NCI-H524 (cell line): ENCODE measurements at regions not wholly inside any gene's neighbourhood (a gene's known extent, or its start where the extent isn't known, plus 50 kb on each side); places are given as distances from the start of the nearest gene placed in this dataset.

Source experiments
- DNase-seq, 2 experiments: peaks; one replicate each; lab custom pipeline; 2025; lab: John Stamatoyannopoulos, UW

DNA sequence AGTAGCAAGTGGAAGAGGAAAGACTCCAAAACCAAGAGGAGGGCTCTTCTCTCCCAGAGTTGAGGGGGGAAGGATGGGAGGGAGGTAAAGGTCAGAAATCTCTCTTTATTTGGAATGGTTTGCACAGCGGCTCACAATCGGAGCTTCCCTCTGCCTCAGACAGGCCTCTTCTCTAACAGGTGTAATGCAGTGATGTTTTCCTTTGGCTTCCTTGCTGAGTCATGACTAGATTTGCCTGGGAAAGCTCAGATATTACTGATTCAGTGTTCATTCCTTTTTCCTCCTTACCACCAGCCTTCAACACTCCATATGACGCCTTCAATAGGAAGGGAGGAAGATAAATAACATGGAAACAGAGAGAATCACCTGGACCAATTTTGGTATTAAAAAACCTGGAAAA is 136.6 kb downstream of the RNF152 start:
- no peak for DNase-seq

DNA sequence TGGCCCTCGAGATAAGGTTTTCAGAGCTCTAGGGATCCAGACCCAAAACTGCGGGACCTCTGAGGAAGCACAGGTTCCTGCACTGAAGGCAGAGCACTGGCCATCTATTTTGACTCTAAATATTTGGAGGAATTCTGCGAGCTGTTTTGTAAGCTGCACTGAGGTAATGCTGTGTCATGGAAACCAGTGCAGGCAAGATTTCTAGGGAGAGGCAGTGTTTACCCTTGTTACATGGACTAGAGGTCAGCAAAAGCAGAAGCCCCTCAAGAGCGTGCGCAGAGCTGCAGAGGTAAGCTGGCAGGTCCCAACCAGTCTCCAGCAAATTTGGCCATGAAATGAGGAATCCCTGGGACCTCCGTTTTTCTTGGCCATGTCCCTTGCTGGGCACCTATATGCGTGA is 137.3 kb downstream of the RNF152 start:
- DNase-seq = no peak

DNA sequence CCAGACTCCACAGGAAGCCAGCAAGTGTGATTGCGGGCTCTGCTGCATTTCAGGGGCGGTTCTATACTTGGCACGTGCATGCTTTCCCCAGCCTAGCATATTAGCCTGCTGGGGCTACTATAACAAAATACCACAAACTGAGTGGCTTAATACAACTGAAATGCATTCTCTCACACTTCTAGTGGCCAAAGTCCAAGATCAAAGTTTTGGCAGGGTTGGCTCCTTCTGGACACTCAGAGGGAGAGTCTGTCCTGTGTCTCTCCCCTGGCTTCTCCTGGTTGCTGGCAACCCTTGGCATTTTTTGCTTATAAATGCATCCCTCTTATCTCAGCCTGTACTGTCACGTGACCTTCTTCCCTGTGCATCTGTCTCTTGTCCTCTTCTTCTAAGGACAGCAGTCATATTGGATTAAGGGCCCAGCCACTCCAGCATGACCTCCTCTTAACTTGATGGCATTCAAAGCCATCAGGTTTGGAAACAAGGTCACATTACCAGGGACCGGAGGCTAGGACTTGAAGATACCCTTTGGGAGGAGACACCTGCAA is 138.7 kb downstream of the RNF152 start:
- no peak for DNase-seq

DNA sequence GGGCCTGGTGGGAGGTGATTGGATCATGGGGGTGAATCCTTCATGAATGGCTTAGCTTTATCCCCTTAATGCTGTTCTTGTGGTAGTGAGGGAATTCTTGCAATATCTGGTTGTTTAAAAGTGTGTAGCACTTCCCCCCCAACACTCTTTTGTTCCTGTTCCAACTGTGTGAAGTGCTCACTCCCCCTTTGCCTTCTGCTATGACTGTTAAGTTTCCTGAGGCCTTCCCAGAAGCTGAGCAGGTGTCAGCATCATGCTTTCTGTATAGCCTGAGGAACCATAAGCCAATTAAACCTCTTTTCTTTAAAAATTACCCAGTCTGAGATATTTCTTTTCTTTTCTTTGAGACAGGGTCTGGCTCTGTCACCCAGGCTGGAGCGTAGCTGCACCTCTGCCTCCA is 139.4 kb downstream of the RNF152 start:
- DNase-seq = no peak

DNA sequence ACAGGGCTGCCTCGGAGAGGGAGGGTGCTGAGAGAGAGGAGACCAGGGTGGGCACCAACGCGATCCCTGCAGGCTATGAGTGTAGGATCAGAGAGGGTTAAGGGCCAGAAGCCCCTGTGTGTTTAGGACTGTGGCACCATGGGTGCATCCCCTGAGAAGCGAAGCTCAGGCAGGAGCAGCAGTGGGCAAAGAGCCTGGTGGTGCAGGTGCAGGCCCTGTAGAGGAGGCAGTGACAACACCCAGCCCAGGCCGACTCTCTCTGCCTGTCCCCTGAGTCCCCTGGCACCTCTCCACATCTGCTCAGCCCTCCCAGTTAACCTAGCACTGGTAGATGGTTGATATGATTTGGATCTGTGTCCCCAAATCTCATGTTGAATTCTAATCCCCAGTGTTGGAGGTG is 139.8 kb downstream of the RNF152 start:
- no peak for DNase-seq

DNA sequence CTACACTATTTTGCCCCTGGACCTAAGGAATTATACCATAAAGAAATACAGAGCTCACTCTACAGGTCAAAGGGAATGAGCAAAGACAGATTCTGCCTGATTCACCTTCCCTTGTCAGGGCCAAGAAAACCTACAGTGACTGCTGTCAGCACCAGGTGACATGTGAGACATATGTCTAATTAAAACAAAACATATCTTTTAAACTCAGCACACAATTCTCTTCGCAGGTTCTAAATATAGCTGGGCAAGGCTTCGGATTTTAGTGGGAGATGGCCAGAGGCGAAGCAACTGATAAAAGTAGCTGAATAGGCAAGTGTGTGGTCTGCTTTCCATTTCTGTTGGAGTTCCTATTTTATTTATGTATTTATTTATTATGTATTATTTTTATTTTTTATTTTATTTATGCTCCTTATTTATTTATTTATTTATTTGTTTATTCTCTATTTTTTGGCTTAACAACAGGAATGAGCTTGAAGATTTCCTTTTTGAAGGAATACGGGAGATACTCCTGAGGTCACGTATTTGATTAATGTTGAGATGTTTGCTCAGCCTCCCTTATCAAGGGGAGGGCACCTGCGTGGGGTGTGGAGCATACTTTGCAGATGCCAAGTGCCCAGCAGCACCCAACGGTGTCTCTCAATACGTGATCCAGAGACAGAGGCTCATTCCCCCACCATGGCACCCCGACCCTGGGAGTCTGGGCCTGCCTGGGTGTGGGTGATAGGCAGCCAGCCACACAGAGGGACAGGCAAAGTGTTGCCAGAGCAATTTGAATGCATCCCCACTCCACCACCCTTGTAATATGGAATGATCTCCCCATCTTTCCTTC is 141.8 kb downstream of the RNF152 start:
- DNase-seq = no peak

DNA sequence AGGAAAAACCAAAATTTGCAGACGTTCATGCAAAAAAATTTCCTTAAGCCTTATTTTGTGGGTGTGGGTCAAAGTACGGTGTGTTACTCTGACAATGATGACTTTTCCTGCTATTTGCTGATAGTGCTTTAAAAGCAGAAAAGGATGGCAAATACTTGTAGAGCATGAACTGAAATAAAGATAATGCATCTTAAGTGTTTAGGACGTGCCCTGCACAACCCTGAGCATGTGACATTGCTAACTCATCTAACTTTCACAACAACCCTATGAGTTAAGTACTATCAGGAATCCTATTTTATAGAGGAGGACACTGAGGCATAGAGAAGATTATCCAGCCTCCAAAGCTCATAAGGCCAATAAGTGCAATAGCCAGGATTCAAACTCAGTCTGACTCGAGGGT is 143.3 kb downstream of the RNF152 start:
- DNase-seq = no peak

DNA sequence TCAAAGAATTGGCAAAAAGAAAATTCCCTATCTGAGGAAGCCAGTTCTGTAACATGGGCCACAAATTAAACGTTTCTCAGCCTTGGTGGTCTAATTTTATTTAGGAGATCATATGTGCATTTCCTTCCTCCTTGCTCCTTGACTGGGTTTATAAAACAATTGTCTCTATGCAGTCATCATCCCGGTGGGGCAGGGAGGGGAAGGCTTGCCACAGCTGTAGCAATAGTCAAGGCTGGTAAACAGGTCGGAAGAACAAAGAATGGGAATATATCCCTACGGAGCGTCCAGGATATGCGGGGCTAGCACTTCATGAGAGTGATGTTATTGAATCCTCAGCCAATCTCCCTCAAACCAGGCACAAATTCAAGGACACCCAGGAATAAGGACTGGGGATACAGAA is 143.8 kb downstream of the RNF152 start:
- DNase-seq = no peak

DNA sequence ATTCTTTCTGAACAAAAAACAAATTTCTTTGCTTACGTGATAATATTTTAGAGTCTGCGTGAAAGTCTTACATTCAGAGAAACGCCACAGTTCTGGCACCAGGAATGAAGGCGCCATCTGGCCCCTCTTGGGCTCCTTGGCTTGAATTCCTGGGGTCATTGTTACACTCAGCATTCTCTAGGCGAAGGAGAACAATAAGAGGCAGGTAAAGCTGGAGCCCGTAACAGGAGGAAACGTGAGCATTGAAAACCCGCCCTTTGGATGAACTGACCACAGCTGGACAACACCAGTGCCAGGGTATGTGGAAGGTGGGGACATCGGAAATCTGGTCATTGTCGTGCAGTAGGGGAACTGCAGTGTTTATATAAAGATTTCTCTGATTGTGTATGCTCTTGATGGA is 144.8 kb downstream of the RNF152 start:
- no peak for DNase-seq

DNA sequence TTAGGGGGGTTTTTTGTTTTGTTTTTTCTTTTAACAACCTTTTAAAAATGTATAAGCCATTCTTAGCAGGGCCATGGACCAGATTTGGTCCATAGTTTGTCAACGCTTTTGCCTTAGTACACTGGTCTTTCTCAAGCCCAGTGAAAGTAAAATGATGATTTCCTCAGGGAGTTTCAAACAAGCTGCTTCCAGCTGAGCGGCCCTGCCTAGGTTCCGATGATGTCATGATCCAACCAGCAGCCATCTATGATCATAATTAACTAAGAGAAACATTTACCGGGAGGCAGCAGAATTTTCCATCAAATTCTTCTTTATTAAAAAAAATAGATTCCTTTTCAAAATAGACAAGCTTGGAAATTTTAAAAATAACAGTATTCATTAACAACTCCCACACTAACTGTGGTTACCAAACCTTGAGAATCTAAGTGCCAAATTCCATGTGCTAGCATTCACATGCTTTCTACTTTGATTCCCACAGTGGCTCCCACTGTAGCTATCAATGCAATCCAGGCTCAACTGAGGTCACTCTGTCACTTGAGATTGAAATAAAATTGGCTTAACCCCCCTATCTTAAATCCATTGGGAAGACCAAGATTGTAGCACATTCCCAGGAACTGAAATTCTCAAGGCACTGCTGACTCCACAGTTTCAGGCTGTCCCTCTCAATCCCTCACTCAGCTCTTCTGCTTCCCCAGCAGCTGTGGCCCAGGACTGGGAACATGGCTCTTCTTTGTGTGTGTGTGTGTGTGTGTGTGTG is 148.9 kb downstream of the RNF152 start:
- no peak for DNase-seq

DNA sequence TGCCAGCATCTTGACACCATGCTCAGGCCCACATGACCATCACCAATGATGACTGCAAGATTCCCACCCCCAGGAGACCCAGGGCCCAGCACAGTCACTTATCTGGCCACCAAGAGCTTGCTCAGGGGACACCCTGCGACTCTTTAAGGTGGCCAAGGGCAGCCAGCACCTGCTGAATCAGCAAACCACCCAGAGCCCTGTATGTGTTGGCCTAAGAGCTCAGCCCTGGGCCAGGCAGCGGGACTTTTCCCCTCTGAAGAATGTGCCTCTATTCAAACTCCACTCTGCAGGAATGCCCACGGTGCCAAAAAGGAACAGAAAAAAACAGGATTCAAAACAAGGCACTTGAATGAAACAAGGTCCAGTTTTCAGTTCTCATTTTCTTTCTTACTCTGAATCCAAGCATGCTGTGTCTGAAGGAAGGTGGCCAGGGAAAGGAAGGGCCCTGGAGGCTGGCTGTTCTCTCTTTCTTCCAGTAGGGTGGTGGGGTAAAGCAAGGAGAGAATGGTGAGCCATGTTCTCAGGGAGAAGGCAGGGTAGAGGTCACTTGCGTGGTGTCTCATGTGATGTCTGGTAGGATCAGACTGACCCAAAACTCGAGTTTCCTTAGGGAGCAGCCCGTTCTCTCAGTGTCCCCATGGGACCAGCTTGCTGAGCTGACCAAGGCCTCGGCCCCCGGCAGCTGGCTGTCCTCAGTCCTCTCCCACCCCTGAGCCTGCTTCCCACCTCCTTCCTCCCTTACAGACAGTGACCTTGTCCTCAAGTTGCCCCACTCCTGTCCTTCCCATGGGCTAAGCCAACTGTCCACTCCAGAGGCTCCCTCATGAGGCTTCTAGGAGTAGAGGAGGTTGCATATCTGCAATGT is 150.0 kb downstream of the RNF152 start:
- no peak for DNase-seq

DNA sequence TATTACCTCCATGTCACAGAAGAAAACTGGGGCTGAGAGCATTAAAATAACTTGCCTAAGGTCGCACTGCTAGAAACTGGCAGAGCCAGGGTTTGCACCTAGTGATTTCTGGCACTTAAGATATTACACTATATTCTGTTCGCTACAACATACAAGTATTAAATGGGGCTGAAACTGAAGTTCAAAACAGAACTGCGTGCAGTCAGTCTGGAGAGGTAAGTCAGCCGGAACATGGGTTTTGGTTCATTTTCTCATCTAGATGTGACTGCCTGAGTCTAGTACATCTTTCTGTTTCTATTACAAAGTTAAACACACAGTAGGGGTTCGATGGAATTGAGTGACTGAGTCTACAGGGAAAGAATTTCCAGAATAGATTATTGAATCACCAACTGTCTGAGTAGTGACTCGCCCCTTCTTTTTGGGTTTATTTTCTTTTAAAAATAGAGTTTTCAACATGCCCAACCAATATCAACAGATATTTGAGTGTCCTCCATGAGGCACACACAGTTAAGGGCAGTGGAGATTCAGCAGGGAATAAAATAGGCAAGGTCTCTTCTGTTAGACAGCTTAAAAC is 150.8 kb downstream of the RNF152 start:
- no peak for DNase-seq

DNA sequence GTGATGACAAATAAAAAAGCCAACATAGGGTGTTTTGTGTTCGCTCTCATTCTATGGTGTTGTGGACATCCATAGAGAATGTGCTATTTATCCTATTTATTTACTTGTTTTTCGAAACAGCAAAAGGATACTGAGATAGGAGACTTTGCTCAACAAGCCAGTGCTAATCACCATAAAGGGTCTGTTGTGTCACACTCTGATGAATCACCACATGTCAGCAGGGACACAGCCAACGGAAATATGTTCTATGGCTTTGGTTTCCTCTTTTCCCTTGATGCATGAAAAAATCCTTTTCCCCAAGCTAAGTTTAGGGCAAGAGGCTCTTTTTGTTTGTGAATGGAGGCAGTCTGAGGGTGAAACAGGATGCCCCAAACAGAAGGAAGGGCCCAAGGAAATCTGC is 154.3 kb downstream of the RNF152 start:
- DNase-seq = no peak

DNA sequence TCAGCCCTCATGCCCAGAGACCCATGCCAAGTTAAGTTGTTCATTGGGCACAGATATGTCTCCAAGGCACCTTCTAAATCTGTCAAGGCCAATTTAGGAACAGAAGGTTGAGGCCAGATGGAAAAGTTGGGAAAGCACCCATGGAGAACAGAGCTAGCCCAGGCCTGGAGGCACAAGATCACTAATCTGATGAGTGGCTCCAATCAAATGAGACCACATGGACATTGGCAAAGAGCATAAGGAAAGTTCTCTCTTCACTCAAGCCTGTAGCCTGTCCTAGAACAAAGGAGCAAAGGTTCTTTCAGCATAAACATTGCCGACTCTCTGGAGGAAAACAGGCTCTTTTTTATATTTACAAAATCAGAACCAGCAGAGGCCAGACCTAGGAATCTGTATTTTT is 154.8 kb downstream of the RNF152 start:
- peak in 1 of 2 experiments; percentile 8 for DNase-seq

DNA sequence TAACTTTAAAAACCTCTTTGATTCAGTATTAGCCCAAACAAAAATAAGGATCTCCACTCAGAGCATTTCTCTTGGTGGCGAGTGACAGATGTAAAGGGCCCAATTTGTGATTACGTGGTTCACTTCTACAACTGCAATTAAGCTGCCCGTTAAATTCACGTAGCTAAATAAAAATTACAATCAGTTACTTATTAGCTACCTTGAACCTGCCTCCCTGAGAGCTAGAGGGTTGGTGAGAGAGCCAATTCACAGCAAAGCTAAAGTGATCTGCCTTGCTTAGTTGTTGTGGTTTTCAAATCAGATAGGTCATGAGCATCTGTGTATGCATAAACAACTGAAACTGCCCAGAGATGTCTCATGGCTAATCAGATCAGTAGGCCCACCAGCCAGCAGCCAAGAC is 156.7 kb downstream of the RNF152 start:
- no peak for DNase-seq

DNA sequence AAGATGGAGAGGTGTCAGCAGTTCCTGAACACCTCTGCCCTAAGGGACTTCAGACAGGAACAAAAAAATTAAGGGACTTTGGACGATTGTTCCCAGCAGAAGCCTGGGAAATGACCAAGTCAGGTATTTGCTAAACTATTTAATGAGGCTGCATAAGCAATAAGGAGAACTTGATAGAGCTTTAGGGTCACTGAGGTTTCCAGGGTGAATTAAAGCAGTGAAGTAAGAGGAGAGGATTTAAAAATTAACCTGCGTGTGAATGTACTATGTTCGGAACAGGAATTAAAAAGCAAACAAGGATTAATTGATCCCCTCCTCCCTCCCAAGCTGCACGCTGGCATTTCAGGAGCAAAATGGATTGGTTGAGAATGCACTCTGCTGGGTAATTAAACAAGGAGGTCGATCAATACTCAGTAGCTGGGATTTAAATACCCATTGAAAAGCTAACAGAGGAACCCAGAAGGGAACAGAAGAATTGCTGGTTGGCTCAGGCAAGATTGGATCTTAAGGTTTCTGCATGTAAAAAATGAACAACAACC is 157.2 kb downstream of the RNF152 start:
- DNase-seq = no peak

DNA sequence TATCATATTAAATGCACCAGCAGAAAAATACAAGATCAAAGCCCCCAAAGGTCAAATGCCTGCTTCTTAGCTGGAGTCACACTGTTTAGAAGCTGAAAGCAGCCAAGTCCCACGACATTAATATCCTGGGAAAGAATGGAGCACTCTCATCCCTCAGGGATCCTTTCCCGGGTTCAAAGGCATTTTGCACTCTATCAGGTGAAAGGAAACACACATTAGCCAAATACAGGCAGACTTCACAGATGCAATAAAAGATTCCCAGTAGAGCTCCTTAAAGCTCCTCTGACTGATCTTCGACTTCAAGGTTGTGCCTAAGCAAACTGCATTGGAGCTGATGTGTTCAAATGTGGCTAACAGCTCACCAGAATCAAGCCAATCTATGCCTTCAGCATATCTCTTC is 158.4 kb downstream of the RNF152 start:
- DNase-seq = no peak

DNA sequence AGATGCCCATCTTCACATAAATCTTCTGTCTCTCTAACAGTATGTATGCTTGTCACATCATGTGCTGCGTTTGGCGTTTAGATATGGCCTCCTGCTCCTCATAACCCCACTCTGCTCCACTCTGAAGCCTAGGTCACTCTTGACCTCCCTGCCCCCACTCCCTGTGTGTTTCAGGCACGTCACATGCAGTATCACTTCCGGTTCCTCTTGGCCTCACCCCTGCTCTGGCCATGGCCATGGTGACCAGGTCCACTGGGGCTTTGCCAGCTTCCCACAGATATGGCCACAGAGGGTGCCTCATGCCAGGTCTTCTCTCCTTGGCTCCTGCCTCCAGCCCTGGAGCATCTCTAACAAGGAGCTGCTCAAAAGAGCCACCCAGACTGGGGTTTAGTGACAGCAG is 160.0 kb downstream of the RNF152 start:
- DNase-seq = no peak

DNA sequence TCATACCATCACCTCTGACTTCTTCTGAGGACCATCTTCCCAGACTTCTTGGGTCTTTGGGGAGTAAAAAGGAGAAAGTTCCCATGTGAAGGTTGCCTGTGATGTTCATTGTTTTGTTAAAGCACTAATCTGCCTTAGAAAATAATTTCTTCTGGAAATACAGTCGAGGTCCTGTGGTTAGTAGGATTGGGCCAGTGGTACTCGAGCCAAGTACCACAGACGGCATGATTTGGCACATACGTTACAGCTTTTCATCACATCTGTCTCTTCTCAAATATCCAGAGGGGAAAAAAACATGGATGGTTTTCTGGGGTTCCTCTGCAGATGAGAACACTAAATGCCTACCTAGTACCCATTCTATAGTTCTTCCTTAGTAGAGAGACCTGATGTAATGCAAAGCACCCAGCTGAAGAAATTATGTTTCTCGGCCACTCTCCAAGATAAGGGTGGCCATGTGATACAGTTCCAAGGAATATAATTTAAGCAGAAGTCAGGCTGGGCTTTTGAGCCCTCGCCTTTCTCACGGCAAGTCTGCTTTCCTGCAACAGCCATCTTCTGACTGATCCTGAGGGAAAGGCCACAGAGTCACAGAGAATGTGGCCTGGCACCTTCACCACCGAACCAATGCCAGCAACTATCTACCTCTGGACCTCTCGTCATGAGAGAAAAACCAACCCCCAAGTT is 161.0 kb downstream of the RNF152 start:
- no peak for DNase-seq

DNA sequence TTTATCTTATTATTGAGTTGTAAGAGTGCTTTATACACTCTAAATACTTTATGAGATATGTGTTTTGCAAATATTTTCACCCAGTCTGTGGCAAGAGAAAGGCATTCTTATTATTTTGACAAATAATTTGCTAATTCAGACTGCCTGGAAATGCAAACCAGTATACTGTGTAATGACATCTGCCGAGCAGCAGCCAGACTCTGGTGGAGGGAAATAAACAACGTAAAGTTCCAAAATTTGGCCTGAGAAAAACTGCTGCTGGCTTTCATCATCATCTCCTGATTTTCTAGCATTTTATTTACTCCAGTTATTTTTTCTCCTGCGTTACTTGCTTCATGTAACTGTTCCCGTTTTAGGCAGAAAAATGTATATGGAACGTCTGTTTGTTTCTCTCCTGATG is 161.6 kb downstream of the RNF152 start:
- DNase-seq = no peak

DNA sequence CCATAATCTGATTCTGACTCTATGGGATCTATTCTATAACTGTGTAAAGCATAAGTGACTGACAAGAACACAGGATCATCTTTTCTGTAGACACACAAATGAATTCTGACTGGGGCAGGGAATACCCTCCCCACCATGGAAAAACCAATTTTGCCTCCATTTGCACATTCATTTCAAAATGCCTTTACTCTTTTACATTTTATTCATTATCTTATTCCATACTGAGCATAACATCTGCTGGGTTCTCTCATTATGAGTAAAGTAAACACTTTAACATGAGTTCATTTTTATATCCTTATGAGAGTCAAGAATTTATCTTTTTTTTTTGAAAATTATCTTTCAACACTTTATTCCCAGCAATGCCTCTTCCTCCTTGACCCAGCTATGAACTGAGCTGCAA is 163.5 kb downstream of the RNF152 start:
- no peak for DNase-seq
